ENCODE measurements at regions not wholly inside any gene's neighbourhood (a gene's known extent, or its start where the extent isn't known, plus 50 kb on each side); places are given as distances from the start of the nearest gene placed in this dataset.
"Not testable (repeated sequence)": the region's sequence is repeated elsewhere in the genome, so short reads cannot be mapped to it uniquely, and the experiment has no call there.

GRCh38 chr2:144115739-144116291, 404.1 kb downstream of the ZEB2 start:
- DNase-seq = no peak

GRCh38 chr2:144114760-144115159, 405.2 kb downstream of the ZEB2 start:
- no peak for DNase-seq

GRCh38 chr2:144111437-144111836, 408.5 kb downstream of the ZEB2 start:
- no peak for DNase-seq

GRCh38 chr2:144106104-144106503, 413.8 kb downstream of the ZEB2 start:
- DNase-seq = not testable (repeated sequence)

- no peak for DNase-seq
These were observed 417.5 kb downstream of the ZEB2 start for GRCh38 chr2:144102386-144102785.

- no peak for DNase-seq
These were observed 420.0 kb downstream of the ZEB2 start for GRCh38 chr2:144099780-144100377.

- no peak for DNase-seq
These were observed 420.6 kb downstream of the ZEB2 start for GRCh38 chr2:144099340-144099739.

GRCh38 chr2:144097440-144098225, 422.3 kb downstream of the ZEB2 start:
- no peak for DNase-seq

GRCh38 chr2:144096531-144096930, 423.4 kb downstream of the ZEB2 start:
- DNase-seq = no peak

- DNase-seq = no peak
These were observed 425.3 kb downstream of the ZEB2 start for GRCh38 chr2:144094408-144095151.

- DNase-seq = no peak
These were observed 428.3 kb downstream of the ZEB2 start for GRCh38 chr2:144091622-144092021.

GRCh38 chr2:144088863-144089262, 431.1 kb downstream of the ZEB2 start:
- DNase-seq = no peak

- DNase-seq = no peak
These were observed 433.0 kb downstream of the ZEB2 start for GRCh38 chr2:144086965-144087364.

GRCh38 chr2:144085016-144085415, 434.9 kb downstream of the ZEB2 start:
- DNase-seq = no peak

- no peak for DNase-seq
These were observed 435.7 kb downstream of the ZEB2 start for GRCh38 chr2:144084114-144084661.

- no peak for DNase-seq
These were observed 436.7 kb downstream of the ZEB2 start for GRCh38 chr2:144083211-144083610.

GRCh38 chr2:144082777-144083176, 437.1 kb downstream of the ZEB2 start:
- DNase-seq = no peak

- no peak for DNase-seq
These were observed 437.6 kb downstream of the ZEB2 start for GRCh38 chr2:144082327-144082726.

GRCh38 chr2:144081272-144081671, 438.6 kb downstream of the ZEB2 start:
- no peak for DNase-seq

- DNase-seq = no peak
These were observed 440.1 kb downstream of the ZEB2 start for GRCh38 chr2:144079803-144080202.

- DNase-seq = no peak
These were observed 440.9 kb downstream of the ZEB2 start for GRCh38 chr2:144078802-144079724.

GRCh38 chr2:144078106-144078505, 441.8 kb downstream of the ZEB2 start:
- no peak for DNase-seq
